Activated CD8-positive, alpha-beta memory T cell treated with anti-CD3 and anti-CD28 coated beads, Interleukin-2, amount 50 U/mL, for 24 hours (primary cell): ENCODE measurements at regions not wholly inside any gene's neighbourhood (a gene's known extent, or its start where the extent isn't known, plus 50 kb on each side); places are given as distances from the start of the nearest gene placed in this dataset.
A peak's percentile ranks its signal among the peaks of the same experiment; 100 is the strongest.
"Not testable (repeated sequence)": the region's sequence is repeated elsewhere in the genome, so short reads cannot be mapped to it uniquely, and the experiment has no call there.

Source experiments
- DNase-seq: peaks from one replicate; pipeline ENCODE4 v3.0.0-alpha.2; 2020; ENCODE audit errors: extremely low read depth

- no peak for DNase-seq
Observed at GRCh38 chr5:87785554-87786335, 373.0 kb upstream of the CCNH start.

- no peak for DNase-seq
Observed at GRCh38 chr5:87784879-87785495, 372.3 kb upstream of the CCNH start.

- no peak for DNase-seq
Observed at GRCh38 chr5:87784311-87784710, 371.6 kb upstream of the CCNH start.

GRCh38 chr5:87782916-87783315 lies 370.2 kb upstream of the CCNH start:
- no peak for DNase-seq

- DNase-seq: no peak
Observed at GRCh38 chr5:87781976-87782375, 369.2 kb upstream of the CCNH start.

- DNase-seq: peak; percentile 47
Observed at GRCh38 chr5:87780831-87781760, 368.4 kb upstream of the CCNH start.

- no peak for DNase-seq
Observed at GRCh38 chr5:87778876-87779275, 366.1 kb upstream of the CCNH start.

- no peak for DNase-seq
Observed at GRCh38 chr5:87777877-87778276, 365.1 kb upstream of the CCNH start.

- no peak for DNase-seq
Observed at GRCh38 chr5:87776785-87777184, 364.1 kb upstream of the CCNH start.

- not testable (repeated sequence) for DNase-seq
Observed at GRCh38 chr5:87776302-87776701, 363.6 kb upstream of the CCNH start.

- no peak for DNase-seq
Observed at GRCh38 chr5:87775228-87775627, 362.5 kb upstream of the CCNH start.

GRCh38 chr5:87774804-87775203 lies 362.1 kb upstream of the CCNH start:
- DNase-seq: no peak

GRCh38 chr5:87770601-87771121 lies 357.9 kb upstream of the CCNH start:
- DNase-seq: no peak

- DNase-seq: no peak
Observed at GRCh38 chr5:87770016-87770570, 357.4 kb upstream of the CCNH start.

- DNase-seq: no peak
Observed at GRCh38 chr5:87769157-87769556, 356.4 kb upstream of the CCNH start.

- DNase-seq: no peak
Observed at GRCh38 chr5:87768190-87768589, 355.5 kb upstream of the CCNH start.

GRCh38 chr5:87765009-87765408 lies 352.3 kb upstream of the CCNH start:
- DNase-seq: no peak

GRCh38 chr5:87762631-87763030 lies 349.9 kb upstream of the CCNH start:
- no peak for DNase-seq

- no peak for DNase-seq
Observed at GRCh38 chr5:87756951-87757350, 344.2 kb upstream of the CCNH start.

- DNase-seq: no peak
Observed at GRCh38 chr5:87755360-87755759, 342.6 kb upstream of the CCNH start.

GRCh38 chr5:87754009-87754757 lies 341.5 kb upstream of the CCNH start:
- DNase-seq: no peak
